LNCaP clone FGC (cell line): ENCODE measurements at regions not wholly inside any gene's neighbourhood (a gene's known extent, or its start where the extent isn't known, plus 50 kb on each side); places are given as distances from the start of the nearest gene placed in this dataset.
"Not testable (repeated sequence)": the region's sequence is repeated elsewhere in the genome, so short reads cannot be mapped to it uniquely, and the experiment has no call there.

Source experiments
- DNase-seq: peaks from one replicate; pipeline ENCODE4 v3.0.0-alpha.2; 2011; ENCODE audit warnings: low read depth
- H3K4me3 ChIP-seq: 2 replicates; pipeline ENCODE4 v1.5.1; 2011; ENCODE audit warnings: mild to moderate bottlenecking, low read depth, low read length, control low read depth
- TF ChIP-seq, protein P1 (sequence below): IDR thresholded peaks from 2 replicates; pipeline ENCODE4 v1.5.1; 2012; ENCODE audit warnings: mild to moderate bottlenecking; ENCODE audit not compliant: control insufficient read depth, insufficient read depth; ENCODE audit errors: extremely low read depth

DNA sequence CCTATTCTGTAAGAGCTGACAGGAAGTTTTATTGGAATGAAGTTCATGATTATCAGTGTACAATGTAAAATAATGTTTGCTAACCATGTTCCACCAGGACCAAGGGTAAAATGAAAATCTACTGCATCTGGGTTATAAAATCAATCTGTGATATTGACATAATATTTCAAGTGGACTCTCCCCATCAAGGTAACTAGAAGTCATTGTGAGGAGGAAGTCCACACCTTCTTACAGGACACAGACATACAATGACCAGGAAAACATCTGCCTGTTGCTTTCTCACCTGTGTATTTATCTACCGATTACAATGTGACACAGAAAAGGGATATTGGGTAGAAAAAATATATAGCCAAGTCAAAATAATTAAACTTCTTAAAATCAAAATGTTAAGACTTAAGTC lies 140.7 kb upstream of the RFC3 start:
- TF ChIP-seq, protein P1, sequence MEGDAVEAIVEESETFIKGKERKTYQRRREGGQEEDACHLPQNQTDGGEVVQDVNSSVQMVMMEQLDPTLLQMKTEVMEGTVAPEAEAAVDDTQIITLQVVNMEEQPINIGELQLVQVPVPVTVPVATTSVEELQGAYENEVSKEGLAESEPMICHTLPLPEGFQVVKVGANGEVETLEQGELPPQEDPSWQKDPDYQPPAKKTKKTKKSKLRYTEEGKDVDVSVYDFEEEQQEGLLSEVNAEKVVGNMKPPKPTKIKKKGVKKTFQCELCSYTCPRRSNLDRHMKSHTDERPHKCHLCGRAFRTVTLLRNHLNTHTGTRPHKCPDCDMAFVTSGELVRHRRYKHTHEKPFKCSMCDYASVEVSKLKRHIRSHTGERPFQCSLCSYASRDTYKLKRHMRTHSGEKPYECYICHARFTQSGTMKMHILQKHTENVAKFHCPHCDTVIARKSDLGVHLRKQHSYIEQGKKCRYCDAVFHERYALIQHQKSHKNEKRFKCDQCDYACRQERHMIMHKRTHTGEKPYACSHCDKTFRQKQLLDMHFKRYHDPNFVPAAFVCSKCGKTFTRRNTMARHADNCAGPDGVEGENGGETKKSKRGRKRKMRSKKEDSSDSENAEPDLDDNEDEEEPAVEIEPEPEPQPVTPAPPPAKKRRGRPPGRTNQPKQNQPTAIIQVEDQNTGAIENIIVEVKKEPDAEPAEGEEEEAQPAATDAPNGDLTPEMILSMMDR: no peak
- no peak overlapping the region for H3K4me3 ChIP-seq
- peak; percentile 18 for DNase-seq

DNA sequence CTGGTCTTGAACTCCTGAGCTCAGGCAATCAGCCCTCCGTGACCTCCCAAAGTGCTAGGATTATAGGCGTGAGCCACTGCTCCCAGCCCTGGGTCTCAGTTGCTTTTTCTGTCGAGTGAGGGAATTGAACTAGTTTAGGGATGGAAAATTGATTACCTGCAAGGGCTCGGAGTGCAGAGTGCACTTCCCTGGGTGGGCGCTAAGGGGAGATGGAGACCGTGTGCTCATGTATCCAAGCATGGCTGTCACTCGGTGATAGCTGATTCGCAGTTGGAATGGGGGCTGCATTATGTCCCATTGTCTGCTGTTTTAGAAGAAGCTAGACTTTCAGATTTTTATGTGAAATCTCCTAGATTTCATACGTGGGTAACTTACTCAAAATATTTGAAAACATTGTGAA lies 139.9 kb upstream of the RFC3 start:
- TF ChIP-seq, protein P1: no peak
- DNase-seq: no peak
- H3K4me3 ChIP-seq: no peak overlapping the region

DNA sequence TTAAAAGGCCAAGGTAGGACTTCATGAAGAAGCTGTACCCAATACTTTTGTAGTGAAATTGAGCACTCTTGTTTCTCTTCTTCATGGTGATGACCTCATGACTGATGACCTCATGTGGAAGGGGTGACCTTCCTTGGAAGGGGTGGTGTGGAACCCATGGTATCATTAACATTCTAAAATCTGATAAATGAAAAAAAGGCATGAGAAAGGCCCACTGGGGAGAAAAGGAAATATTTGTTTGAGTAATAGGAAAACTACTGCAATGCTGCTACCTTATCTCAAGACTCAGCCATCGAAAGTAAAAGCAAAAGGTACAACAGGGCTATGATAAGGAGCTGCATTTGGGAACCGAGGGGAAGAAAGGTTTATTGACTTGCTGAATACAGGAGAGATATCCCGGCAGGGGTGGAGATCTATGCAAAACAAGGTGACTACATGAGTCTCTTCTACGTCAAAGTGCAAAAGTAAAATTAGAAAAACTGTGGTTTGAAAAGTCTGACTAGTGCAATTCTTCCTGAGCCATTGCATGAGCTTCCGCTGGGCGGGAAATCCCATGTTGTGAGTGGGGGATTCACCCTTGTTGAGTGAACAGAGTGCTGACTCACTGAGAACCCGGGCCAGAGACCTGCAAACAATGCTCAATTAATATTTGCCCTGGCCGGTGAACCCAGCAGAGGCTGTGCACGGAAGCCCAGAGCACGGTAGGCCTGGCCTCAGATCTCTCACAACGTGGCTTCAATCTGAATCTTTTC lies 138.9 kb upstream of the RFC3 start:
- DNase-seq: no peak
- TF ChIP-seq, protein P1: no peak
- H3K4me3 ChIP-seq: no peak overlapping the region

DNA sequence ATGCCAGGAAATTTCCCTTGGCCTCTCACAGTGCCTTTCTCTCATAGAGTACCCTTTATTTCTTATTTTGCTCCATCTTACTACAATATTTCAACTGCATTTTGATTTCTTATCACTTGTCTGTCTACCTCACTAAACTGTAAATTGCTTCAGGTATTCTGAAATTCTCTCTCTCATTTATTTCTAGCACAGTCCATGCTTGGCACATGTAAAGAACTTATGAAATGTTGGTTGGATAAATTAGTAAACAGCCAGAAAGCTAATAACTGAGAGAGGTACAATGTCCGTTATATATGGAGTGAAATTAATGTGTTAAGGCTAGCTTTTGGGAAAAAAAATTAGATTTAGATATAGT lies 138.3 kb upstream of the RFC3 start:
- H3K4me3 ChIP-seq: no peak overlapping the region
- TF ChIP-seq, protein P1: no peak
- no peak for DNase-seq

DNA sequence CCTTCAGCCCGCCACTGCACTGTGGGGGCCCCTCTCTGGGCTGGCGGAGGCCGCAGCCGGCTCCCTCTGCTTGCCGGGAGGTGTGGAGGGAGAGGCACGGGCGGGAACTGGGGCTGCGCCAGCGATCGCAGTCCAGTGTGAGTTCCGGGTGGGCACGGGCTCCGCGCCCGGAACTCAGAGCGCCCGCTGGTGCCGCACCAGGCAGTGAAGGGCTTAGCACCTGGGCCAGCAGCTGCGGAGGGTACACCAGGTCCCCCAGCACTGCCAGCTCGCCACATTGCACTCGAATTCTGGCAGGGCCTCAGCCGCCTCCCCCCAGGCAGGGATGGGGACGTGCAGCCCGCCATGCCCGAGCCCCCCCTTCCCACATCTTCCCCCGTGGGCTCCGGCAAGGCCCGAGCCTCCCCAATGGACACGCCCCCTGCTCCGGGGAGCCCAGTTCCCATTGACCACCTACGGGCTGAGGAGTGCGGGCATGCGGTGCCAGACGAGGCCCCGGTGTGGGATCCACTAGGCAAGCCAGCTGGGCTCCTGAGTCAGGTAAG lies 135.9 kb upstream of the RFC3 start:
- TF ChIP-seq, protein P1: no peak
- no peak overlapping the region for H3K4me3 ChIP-seq
- DNase-seq: no peak

DNA sequence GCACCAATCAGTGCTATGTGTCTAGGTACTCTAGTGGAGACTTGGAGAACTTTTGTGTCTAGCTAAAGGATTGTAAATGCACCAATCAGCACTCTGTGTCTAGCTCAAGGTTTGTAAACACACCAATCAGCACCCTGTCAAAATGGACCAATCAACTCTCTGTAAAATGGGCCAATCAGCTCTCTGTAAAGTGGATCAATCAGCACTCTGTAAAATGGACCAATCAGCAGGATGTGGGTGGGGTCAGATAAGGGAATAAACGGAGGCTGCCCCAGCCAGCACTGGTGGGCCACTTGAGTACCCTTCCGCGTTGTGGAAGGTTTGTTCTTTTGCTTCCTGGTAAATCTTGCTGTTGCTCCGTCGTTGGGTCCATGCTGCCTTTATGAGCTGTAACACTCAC lies 135.3 kb upstream of the RFC3 start:
- DNase-seq: not testable (repeated sequence)

DNA sequence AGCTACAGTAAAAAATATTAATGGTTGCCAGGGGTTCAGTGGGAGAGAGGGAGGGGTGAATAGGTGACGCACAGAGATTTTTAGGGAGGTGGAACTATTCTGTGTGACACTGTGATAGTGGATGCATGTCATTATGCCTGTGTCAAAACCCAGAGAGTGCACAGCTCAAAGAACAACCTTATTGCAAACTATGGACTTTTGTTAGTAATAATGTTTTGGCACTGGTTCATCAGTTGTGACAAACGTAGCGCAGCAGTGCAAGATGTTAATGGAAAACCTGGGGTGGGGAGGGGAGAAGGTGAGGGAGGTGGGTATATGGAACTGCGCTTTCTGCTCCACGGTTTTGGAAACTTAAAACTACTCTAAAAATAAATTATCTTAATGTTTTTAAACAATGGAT lies 134.6 kb upstream of the RFC3 start:
- DNase-seq: no peak
- H3K4me3 ChIP-seq: no peak overlapping the region
- TF ChIP-seq, protein P1: no peak

More for the DNA sequence above, 135.3 kb upstream of the RFC3 start:
- H3K4me3 ChIP-seq: not testable (repeated sequence)
